ENCODE measurements at regions not wholly inside any gene's neighbourhood (a gene's known extent, or its start where the extent isn't known, plus 50 kb on each side); places are given as distances from the start of the nearest gene placed in this dataset.

- TF ChIP-seq EZH2 (IDR thresholded peaks at IDR 0.05; ENCODE audit: borderline replicate concordance, low read depth, low read length, severe bottlenecking) (no peak), CTCF (IDR thresholded peaks at IDR 0.05; ENCODE audit: borderline replicate concordance, extremely low read depth, low read length, poor library complexity, severe bottlenecking) (no peak)
- no peak overlapping the region for H3K4me3 ChIP-seq (ENCODE audit: low read depth in 1 of 2, low read length in 2 of 2)
- no peak overlapping the region for H3K9ac ChIP-seq (ENCODE audit: low read depth, low read length)
- H3K36me3 ChIP-seq (ENCODE audit: insufficient read depth, low read length): no peaks in the 10 kb centered on the region
- DNase-seq (no peak), ATAC-seq (ENCODE audit: insufficient read depth, low read depth) (no peak)
- H4K20me1 ChIP-seq (ENCODE audit: insufficient read depth, low read length): no peaks in the 10 kb centered on the region
- H3K4me2 ChIP-seq (ENCODE audit: insufficient read depth, low read length): no peak overlapping the region
- no peaks in the 10 kb centered on the region for H3K79me2 ChIP-seq (ENCODE audit: insufficient read depth, low read length)
- H3K27me3 ChIP-seq (ENCODE audit: insufficient read depth, low read length, poor library complexity): peaks cover 4% of the 10 kb centered on the region
- H3K9me3 ChIP-seq (ENCODE audit: insufficient read depth, low read length, severe bottlenecking): no peaks in the 10 kb centered on the region
- no peak overlapping the region for H3K27ac ChIP-seq (ENCODE audit: low read length)
- no peaks in the 10 kb centered on the region for H3K4me1 ChIP-seq (ENCODE audit: insufficient read depth, low read length)
- no peak overlapping the region for H2AFZ ChIP-seq (ENCODE audit: low read depth, low read length)
Observed at GRCh38 chr4:107283587-107284559, 247.8 kb upstream of the DKK2 start.

DNA sequence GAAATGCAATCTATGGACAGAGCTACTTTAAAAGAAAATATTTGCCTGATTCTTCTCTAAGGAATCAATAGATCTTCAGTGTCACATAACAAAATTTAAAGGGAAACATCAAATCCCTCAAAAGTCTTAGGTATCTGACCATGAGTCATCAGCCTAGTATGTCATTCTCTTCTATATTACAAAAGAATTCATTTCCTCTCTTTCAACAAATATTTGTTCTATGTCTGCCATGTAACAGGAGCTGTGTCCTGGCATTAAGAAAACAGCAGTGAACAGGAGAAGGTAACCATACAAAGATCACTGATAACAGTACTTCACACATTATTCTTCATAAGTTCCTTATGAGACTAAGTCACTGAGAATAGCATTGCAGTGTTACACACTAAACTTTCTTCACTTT, 243.6 kb upstream of the DKK2 start:
- no peaks in the 10 kb centered on the region for H3K4me1 ChIP-seq (ENCODE audit: insufficient read depth, low read length)
- ATAC-seq (ENCODE audit: insufficient read depth, low read depth): no peak
- no peak overlapping the region for H3K9ac ChIP-seq (ENCODE audit: low read depth, low read length)
- H3K4me2 ChIP-seq (ENCODE audit: insufficient read depth, low read length): no peak overlapping the region
- no peaks in the 10 kb centered on the region for H3K9me3 ChIP-seq (ENCODE audit: insufficient read depth, low read length, severe bottlenecking)
- H3K4me3 ChIP-seq (ENCODE audit: low read depth in 1 of 2, low read length in 2 of 2): no peak overlapping the region
- no peak for DNase-seq
- H2AFZ ChIP-seq (ENCODE audit: low read depth, low read length): no peak overlapping the region
- TF ChIP-seq EZH2 (IDR thresholded peaks at IDR 0.05; ENCODE audit: borderline replicate concordance, low read depth, low read length, severe bottlenecking) (no peak), CTCF (IDR thresholded peaks at IDR 0.05; ENCODE audit: borderline replicate concordance, extremely low read depth, low read length, poor library complexity, severe bottlenecking) (no peak)
- H3K27me3 ChIP-seq (ENCODE audit: insufficient read depth, low read length, poor library complexity): peaks cover 11% of the 10 kb centered on the region
- H3K79me2 ChIP-seq (ENCODE audit: insufficient read depth, low read length): no peaks in the 10 kb centered on the region
- no peak overlapping the region for H3K27ac ChIP-seq (ENCODE audit: low read length)
- H4K20me1 ChIP-seq (ENCODE audit: insufficient read depth, low read length): no peaks in the 10 kb centered on the region
- H3K36me3 ChIP-seq (ENCODE audit: insufficient read depth, low read length): no peaks in the 10 kb centered on the region

DNA sequence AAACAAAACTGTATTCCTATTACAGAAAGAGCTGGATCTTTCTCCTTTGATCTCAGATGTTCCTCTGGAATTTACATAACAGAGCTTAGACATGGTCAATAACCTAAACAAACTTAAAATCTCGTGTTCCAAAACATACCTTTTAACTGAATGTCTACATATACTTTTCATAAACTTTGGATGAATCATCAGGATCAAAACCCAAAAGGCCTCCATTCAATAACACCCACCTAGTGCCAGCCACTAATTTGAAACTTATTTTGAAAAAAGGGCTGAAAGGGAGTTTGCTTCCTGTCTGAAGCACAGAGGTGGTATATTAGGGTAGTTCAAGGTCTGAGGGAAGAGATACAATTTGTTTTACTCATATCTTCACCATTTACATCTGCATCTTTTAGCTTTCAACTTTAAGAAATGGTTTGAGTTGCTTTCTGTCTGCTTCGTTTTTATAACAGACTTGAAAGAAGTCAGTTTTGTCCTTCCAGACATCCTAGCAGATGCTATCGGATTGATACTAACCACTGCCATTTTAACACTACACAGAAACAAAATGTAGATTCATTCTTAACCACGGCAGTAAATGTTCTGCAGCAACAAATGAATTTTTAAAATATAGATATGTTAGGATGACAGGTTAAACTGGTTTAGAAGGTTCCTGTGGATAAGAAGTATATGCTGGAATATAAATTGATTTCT, 242.8 kb upstream of the DKK2 start:
- H3K9ac ChIP-seq (ENCODE audit: low read depth, low read length): no peak overlapping the region
- no peaks in the 10 kb centered on the region for H3K4me1 ChIP-seq (ENCODE audit: insufficient read depth, low read length)
- TF ChIP-seq CTCF (IDR thresholded peaks at IDR 0.05; ENCODE audit: borderline replicate concordance, extremely low read depth, low read length, poor library complexity, severe bottlenecking) (no peak), EZH2 (IDR thresholded peaks at IDR 0.05; ENCODE audit: borderline replicate concordance, low read depth, low read length, severe bottlenecking) (no peak)
- H3K27me3 ChIP-seq (ENCODE audit: insufficient read depth, low read length, poor library complexity): peaks cover 11% of the 10 kb centered on the region
- no peaks in the 10 kb centered on the region for H3K79me2 ChIP-seq (ENCODE audit: insufficient read depth, low read length)
- DNase-seq: no peak
- H3K9me3 ChIP-seq (ENCODE audit: insufficient read depth, low read length, severe bottlenecking): no peaks in the 10 kb centered on the region
- H3K4me3 ChIP-seq (ENCODE audit: low read depth in 1 of 2, low read length in 2 of 2): no peak overlapping the region
- no peak overlapping the region for H3K4me2 ChIP-seq (ENCODE audit: insufficient read depth, low read length)
- H2AFZ ChIP-seq (ENCODE audit: low read depth, low read length): no peak overlapping the region
- ATAC-seq (ENCODE audit: insufficient read depth, low read depth): no peak
- H4K20me1 ChIP-seq (ENCODE audit: insufficient read depth, low read length): no peaks in the 10 kb centered on the region
- no peak overlapping the region for H3K27ac ChIP-seq (ENCODE audit: low read length)
- H3K36me3 ChIP-seq (ENCODE audit: insufficient read depth, low read length): no peaks in the 10 kb centered on the region
